ENCODE measurements at regions not wholly inside any gene's neighbourhood (a gene's known extent, or its start where the extent isn't known, plus 50 kb on each side); places are given as distances from the start of the nearest gene placed in this dataset.
A peak's percentile ranks its signal among the peaks of the same experiment; 100 is the strongest.

- no peak for DNase-seq (ENCODE audit: low spot score)
These were observed 646.9 kb upstream of the ZP4 start for GRCh38 chr1:238537641-238538040.

DNA sequence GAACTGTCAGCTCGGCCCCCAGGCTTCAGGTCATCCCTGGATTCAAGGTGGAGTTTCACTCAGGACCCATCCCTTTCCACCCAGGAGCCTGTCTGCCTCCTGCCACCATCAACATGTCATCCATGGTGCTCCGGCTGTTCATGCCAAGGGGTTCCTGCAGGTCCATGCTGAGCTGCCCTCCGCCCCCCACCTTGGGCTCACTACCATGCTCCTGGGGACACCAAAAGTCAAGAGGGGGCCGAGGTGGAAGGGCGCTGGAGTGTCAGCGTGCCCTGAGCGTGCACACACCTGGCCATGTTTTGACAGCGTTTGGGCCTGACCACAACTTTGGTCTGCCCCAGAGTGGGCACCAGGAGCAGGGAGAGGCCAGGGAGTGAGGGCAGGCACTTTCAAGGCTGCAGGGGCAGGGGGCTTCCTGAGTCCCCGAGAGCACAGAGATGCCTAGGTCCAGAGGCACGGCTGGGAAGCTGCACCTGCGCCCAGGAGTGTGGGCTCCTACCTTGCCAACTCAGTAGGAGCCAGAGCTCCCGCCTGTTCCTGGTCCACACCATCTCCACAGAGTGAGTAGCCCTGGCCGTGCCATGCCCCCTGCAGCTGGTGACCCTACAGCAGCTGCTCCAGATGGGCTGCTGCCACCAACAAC, 639.6 kb upstream of the ZP4 start:
- no peak for DNase-seq (ENCODE audit: low spot score)

DNA sequence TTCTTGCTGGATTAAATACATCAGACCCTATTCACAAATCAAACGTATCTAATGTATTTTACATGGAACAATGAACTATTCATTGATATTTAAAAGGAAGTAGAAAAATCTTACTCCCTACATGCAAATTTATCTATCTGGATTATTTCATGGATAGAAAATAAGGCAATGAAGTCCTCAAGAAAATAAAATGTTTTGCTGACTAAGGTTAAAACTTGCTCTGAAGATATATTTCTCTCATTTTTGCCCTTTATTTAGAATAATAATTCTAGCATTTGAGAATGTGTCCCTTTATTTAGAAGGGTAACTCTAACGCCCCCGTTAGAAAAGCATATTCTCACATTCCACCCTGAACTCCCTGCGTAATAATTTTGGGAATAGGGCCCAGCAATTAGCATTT, 627.0 kb upstream of the ZP4 start:
- no peak for DNase-seq (ENCODE audit: low spot score)

GRCh38 chr1:238501290-238501689, 610.6 kb upstream of the ZP4 start:
- DNase-seq (ENCODE audit: low spot score), result no peak

GRCh38 chr1:238499021-238499420, 608.3 kb upstream of the ZP4 start:
- DNase-seq (ENCODE audit: low spot score), result no peak

GRCh38 chr1:238492271-238492670, 601.5 kb upstream of the ZP4 start:
- DNase-seq (ENCODE audit: low spot score), result no peak

DNA sequence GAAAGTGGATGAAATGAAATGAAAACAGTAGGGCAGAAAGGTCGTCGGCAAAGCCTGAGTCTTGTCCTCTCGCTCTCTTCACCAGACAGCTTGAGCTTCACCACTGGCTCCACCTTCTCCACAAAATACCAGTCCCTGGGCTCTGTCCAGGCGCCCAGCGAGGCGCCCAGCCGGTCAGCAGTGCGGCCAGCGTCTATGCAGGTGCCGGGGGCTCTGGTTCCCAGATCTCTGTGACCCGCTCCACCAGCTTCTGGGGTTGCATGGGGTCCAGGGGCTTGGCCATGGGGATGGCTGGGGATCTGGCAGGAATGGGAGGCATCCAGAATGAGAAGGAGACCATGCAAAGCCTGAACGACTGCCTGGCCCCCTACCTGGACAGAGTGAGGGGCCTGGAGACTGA, 600.5 kb upstream of the ZP4 start:
- DNase-seq (ENCODE audit: low spot score), result no peak

- DNase-seq (ENCODE audit: low spot score), result no peak
These were observed 598.3 kb upstream of the ZP4 start for GRCh38 chr1:238489006-238489405.

DNA sequence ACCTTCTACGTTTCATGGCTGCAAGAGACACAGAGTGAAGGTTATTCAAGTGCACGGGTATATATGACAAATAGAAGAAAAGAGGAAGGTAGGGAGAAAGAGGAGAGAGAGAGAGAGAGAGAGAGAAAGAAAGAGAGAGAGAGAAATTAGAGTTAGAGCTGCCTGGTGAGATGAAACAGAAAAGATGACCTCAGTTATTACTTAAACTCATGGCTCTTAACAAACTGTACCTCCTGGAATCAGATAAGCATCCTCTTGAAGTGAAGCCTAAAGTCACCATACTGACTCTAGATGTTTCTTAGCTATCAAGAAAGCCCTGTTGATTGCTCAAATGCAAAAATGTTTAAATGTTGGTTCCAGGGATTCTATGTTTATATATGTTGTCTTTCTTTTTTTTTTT, 597.7 kb upstream of the ZP4 start:
- DNase-seq (ENCODE audit: low spot score), result no peak

DNA sequence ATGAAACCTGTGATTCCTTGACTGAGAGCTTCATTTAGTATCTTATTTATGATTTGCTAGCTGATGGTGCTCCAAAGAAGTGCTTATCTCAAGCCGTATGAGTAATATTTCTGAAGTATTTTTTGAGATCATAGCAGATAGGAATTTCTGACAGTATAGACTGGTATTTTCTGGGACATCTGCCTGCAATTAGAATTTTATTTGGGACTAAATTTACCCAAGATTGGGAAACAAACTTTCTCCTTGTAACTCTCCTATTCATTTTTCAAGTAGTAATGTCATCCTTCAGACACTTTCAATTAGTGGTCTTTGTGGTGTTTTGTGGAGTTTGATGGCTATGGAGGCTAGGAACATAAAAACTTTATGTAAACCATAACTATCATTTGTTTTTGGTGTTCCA, 597.2 kb upstream of the ZP4 start:
- DNase-seq (ENCODE audit: low spot score), result no peak

DNA sequence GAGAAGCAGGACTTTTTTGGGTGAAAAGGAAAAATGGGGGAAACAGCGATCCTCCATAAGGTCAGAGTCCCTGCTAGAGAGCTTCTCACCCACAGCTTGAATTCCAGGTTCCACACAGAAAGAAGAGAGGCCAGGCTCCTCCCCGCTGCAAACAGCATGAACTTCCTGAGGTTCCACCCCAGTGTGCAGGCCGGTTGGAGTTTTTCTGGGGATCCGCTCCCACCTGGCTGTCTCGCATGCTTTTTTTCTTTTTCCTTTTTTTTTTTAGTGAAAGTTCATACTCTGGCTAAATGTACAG, 595.1 kb upstream of the ZP4 start:
- no peak for DNase-seq (ENCODE audit: low spot score)

- no peak for DNase-seq (ENCODE audit: low spot score)
These were observed 594.6 kb upstream of the ZP4 start for GRCh38 chr1:238485057-238485911.

GRCh38 chr1:238484121-238484520, 593.4 kb upstream of the ZP4 start:
- no peak for DNase-seq (ENCODE audit: low spot score)

DNA sequence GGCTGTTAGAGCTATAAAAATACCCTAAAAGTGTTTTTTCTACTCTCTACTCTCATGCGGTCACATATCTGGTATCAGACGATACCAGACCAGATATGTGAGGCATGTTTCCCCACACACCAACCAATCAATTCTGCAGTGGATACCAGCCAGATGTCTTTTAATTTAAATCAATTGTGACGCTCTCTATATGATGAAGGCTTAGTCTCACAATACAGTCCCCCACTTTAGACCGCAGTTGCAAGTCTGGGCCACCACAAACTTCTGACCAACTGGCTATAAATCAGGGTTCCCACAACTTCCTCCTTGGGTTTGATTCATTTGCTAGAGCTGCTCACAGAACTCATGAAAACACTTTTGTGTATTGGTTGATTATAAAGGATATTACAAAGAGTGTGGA, 586.1 kb upstream of the ZP4 start:
- no peak for DNase-seq (ENCODE audit: low spot score)

- DNase-seq (ENCODE audit: low spot score), result no peak
These were observed 585.0 kb upstream of the ZP4 start for GRCh38 chr1:238475712-238476111.

DNA sequence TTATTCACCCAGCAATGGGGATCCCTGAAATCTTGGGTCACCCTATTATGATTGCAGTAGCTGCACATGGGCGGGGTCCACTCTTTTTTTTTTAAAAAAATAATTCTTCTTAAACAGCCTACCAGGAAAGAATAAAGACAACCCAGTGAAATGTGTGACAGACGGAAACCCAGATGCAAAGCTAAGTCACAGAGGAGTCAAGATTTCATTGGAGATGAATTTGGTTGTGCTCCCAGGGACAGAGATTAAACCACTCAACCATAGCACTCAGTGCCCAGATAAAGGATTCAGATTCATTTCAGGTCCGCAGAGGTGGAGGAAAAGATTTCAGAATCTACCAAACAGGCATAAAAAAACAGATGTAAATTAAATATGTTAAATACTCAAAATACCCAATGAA, 583.5 kb upstream of the ZP4 start:
- DNase-seq (ENCODE audit: low spot score), result no peak

DNA sequence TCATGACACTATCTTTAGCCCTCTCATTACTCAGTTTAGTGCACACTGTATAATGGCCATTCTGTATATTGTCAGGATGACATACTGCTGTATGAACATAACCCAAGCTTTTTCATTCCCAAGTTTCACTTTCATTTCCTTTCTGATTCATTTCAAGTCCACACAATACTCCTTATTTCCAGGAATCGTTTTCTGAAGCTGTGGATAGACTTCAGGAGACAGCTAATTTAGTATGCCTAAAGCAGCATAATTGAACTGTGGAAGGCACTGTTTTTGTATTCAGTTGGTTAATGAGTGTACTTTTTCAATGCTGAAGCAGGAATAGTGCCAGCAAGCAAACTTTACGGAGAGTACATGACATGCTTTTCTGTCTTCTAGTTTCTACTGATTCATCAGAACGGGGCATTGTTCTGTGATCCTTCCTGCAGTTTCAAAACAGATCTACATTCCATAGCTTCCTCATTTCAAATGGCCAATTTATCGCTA, 578.5 kb upstream of the ZP4 start:
- DNase-seq (ENCODE audit: low spot score), result peak; percentile 34

GRCh38 chr1:238468068-238468467, 577.3 kb upstream of the ZP4 start:
- DNase-seq (ENCODE audit: low spot score), result no peak

GRCh38 chr1:238466459-238466858, 575.7 kb upstream of the ZP4 start:
- DNase-seq (ENCODE audit: low spot score), result no peak

GRCh38 chr1:238465449-238465848, 574.7 kb upstream of the ZP4 start:
- no peak for DNase-seq (ENCODE audit: low spot score)

GRCh38 chr1:238458899-238459298, 568.2 kb upstream of the ZP4 start:
- DNase-seq (ENCODE audit: low spot score), result no peak

DNA sequence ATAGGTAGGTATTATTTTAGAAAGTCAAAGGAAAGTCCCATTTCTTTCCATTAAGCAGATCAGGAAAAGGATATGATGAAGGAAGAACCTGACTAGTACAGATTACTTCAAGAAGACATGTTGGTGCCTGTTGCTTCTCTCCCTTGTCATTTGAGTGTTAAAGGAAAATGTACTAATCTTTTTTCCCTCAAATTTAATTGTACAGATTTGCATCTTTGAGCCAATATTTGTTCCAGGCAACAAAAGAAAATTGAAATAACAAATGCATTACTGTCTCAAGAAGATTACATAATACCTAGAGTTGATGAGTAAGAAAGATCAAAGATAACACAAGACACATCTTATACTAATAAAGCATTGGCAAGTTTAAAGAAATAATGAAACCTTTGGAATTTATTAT, 566.9 kb upstream of the ZP4 start:
- DNase-seq (ENCODE audit: low spot score), result no peak

DNA sequence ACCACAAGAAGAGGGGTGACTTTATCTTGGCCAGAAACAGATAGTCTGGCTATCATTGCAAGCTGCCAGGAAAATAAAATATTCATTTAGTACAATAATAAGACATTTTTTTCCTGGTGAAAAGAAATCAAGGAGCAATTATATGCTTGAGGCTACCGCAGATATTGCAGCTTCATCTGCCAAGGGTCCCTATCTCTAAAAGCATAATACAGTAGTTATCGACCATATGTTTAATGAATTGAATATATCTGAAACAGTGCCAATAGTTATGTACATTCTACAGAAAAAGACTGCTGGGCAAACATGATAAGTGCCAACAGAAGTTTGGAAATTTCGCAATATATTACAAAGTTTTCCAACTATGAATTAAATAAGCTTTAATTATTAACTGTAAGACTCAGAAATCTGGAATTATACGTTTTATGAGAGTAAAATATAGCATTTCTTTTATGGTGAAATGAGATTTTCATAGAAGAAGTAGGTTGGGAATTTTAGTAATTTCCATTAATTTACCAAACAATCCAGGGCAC, 561.1 kb upstream of the ZP4 start:
- DNase-seq (ENCODE audit: low spot score), result no peak

GRCh38 chr1:238450976-238451375, 560.3 kb upstream of the ZP4 start:
- DNase-seq (ENCODE audit: low spot score), result no peak

All from globus pallidus (tissue), 1 donor.